Colon (tissue), 2 donors: ENCODE measurements at regions not wholly inside any gene's neighbourhood (a gene's known extent, or its start where the extent isn't known, plus 50 kb on each side); places are given as distances from the start of the nearest gene placed in this dataset.

Experiments
- FAIRE-seq: peaks from 2 replicates; lab custom pipeline; 2012; peaks lifted over from hg19 to GRCh38; lab: Jason Lieb, UNC
- donor health status: control.
- donor health status: control.

DNA sequence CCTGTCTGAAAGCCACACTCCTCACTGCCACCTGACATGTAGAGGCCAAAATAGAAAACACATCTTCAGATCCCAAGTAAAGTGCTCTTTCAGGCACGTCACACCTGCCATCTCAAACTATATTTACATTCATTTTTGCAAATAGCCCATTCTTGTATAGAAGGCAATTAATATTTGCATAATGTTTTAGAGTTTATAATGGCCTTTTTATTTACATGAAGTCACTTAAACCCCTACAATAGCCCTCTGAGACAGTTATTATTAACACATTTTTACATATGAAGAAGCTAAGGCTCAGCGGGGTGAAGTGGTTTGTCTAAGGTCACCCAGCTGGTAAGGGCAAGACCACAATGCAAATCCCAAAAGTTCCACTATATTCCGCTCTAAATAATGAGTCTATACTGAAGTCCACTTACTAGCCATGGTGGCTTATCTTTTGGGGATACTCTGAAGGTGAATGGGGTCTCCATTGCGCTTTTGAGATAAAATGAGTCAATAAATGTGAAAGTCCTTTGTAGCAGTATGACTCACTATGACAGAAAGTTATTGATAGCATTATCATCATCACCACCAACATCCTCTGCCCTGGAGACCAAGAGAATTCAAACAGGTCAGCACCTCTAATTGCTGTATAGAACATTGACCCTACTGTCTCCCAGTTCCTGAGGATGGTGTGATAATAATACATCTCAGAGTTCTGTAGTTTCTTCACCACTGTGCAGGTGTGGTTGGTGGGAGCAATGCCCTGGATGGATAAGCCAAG lies 155.9 kb upstream of the BCL6 start:
- no peak for FAIRE-seq

DNA sequence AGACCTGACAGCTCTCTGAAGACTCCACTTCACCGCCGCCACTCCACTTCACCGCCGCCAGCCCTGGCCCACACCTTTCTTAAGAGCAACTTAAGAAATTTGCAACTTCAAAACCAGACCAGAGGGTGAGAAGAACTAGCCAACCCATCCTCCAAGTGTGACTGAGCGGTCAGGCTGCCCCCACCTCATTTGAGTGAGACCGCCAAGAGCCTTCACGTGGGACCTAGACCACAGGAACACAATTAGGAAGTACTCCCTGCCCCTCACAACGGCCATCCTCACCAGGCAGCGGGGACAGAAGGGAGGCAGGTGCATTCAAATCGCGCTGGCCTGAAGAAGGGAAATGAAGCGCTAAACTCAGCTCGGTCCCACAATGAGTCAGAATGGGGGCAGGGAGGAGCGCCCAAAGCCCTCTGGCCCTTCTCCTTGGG lies 156.8 kb upstream of the BCL6 start:
- FAIRE-seq, result no peak

GRCh38 chr3:187902936-187903335 lies 157.7 kb upstream of the BCL6 start:
- FAIRE-seq, result no peak

DNA sequence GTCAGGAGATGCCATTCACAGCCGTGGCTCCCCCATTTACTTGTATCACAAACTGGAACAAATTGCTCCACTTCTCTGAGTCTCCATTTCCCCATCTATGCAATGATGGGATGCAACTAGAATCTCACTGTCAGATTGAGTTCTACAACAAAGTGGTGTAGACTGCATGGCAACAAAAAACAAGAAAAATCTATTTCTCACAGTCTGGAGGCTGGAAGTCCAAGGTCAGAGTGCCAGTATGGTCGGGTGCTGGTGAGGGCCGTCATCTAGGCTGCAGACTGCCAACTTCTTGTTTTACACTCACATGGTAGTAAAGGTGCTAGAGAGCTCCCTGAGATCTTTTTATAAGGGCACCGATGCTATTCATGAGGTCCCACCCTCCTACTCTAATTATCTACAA lies 158.4 kb upstream of the BCL6 start:
- FAIRE-seq, result no peak

- no peak for FAIRE-seq
These were observed 161.1 kb upstream of the BCL6 start for GRCh38 chr3:187906416-187906815.

- no peak for FAIRE-seq
These were observed 161.7 kb upstream of the BCL6 start for GRCh38 chr3:187906920-187907319.

GRCh38 chr3:187909866-187910265 lies 164.6 kb upstream of the BCL6 start:
- FAIRE-seq, result no peak

GRCh38 chr3:187912007-187912406 lies 166.7 kb upstream of the BCL6 start:
- FAIRE-seq, result no peak

- no peak for FAIRE-seq
These were observed 168.4 kb upstream of the BCL6 start for GRCh38 chr3:187913617-187914033.

DNA sequence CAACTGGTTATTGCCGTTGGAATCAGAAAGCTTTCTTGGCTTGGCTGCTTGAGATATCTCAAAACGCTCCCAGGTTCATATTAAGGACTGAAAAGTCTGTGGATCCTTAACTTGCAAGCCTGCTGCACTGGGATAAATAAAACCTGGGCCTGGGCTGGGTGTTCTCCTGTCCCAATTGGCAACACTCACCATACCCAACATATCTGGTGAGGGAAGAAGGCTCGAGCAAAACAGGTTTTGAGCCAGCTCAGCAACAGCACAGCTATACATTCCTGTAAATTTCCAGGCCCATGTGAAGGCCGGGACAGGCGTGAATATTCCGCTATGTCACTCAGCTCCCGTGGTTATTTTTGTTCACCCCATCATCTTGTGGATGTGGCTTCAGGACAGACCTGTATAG lies 169.0 kb upstream of the BCL6 start:
- FAIRE-seq, result no peak

DNA sequence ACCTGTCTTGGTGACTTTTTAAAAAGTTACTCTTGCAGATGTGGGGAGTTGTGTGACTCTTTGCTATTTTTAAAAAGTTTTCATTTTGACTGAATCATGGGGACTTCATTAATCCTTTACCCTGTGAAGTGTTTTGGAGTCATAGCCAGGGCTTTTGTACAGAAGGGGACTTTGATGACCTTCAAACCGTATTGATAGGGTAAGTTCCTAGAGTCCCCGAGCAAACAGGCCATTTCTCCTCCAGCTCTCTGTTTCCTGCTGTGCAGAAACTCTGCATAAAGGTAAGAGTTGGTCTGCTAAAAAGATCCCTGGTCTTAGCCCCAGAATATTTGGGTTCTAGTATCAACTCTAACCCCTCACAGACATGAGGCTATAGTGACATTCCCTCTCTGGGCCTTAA lies 170.8 kb upstream of the BCL6 start:
- FAIRE-seq, result no peak

DNA sequence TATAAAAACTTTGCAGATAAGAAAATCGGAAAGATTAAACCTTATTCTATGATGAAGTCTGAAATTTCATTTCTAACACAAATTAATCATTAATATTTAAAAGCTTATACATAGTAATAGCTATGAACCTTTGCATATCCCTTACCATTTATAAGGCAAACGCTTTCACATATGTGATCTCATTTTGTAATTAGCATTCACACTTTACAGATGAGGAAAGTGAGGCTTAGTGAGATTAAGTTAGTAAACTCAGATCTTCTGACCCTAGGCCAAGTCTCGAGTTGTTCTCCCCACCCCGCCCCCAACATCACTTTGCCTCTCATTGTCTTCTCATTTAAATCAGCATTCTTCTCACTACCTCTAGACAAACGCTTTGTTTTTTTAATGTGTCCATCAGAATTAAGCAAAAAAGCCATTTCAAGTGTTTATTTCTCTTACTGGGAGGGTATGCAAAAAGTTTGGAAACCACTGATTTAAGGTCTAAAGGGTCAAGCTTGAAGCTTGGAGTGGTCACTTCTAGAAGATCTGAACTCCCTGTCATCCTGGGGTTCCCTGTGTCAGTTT lies 172.9 kb upstream of the BCL6 start:
- no peak for FAIRE-seq

GRCh38 chr3:187919048-187919447 lies 173.8 kb upstream of the BCL6 start:
- no peak for FAIRE-seq

- no peak for FAIRE-seq
These were observed 174.3 kb upstream of the BCL6 start for GRCh38 chr3:187919544-187919943.

DNA sequence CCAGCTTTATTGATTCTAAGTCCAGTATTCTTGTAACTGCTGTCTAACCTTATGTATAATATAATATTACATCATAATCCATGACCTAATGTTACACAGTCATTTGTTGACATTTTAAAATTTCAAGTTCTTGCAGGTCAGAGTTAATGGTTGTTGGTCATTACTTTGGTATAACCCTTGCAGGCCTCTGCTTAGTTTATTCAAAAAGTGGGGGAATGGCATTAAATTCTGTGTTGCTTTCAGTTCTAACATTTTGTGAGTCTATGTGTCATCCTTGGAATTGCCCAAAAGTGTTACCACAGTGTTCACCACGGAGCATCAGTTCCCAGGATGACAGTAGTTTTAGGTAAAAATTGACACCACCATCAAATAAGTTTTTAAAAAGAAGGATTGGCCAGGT lies 174.8 kb upstream of the BCL6 start:
- FAIRE-seq, result no peak

- FAIRE-seq, result no peak
These were observed 175.6 kb upstream of the BCL6 start for GRCh38 chr3:187920913-187921312.

- no peak for FAIRE-seq
These were observed 176.3 kb upstream of the BCL6 start for GRCh38 chr3:187921391-187922074.

GRCh38 chr3:187922704-187923416 lies 177.6 kb upstream of the BCL6 start:
- FAIRE-seq, result no peak

- no peak for FAIRE-seq
These were observed 179.4 kb upstream of the BCL6 start for GRCh38 chr3:187924651-187925050.

GRCh38 chr3:187925326-187925725 lies 180.1 kb upstream of the BCL6 start:
- no peak for FAIRE-seq

- no peak for FAIRE-seq
These were observed 181.4 kb upstream of the BCL6 start for GRCh38 chr3:187926620-187927019.

DNA sequence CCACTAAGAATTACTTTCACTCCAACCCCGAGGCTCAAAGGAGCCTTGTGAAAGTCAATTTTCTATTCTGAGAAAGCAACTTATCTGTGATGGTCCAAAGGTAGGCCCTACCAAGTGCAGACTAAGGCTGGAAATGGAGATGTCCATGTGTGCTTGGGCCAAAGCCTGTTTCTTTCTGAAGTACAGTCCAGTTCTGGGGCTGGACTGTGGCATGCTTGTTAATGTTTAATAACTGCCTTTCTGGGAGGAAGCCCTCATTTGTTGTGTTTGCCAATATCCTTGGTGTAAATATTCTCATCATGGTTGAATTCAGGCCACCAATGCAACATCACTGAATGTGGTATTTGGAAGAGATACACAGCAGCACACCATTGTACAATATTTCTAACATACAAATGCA lies 182.3 kb upstream of the BCL6 start:
- FAIRE-seq, result no peak
